HG03097 (cell line): ENCODE measurements at regions not wholly inside any gene's neighbourhood (a gene's known extent, or its start where the extent isn't known, plus 50 kb on each side); places are given as distances from the start of the nearest gene placed in this dataset.

Experiments
- ATAC-seq: cut with Tn5 transposase; IDR thresholded peaks from one replicate; pipeline ENCODE4 v1.9.1; 2021; ENCODE audit not compliant: unreplicated experiment, low FRiP score

GRCh38 chr4:16969696-16970135 lies 71.3 kb upstream of the LDB2 start:
- no peak for ATAC-seq

- ATAC-seq: no peak
These were observed 69.3 kb upstream of the LDB2 start for GRCh38 chr4:16967722-16968121.

GRCh38 chr4:16959305-16959704 lies 60.9 kb upstream of the LDB2 start:
- ATAC-seq: no peak

- ATAC-seq: no peak
These were observed 54.6 kb upstream of the LDB2 start for GRCh38 chr4:16952896-16953630.

GRCh38 chr4:16952462-16952871 lies 54.0 kb upstream of the LDB2 start:
- no peak for ATAC-seq
